ENCODE measurements at regions not wholly inside any gene's neighbourhood (a gene's known extent, or its start where the extent isn't known, plus 50 kb on each side); places are given as distances from the start of the nearest gene placed in this dataset.

- TF ChIP-seq PHF8 (IDR thresholded peaks at IDR 0.05; ENCODE audit: borderline replicate concordance, low read length), result no peak
- TF ChIP-seq PURB (CRISPR knock-in tag; IDR thresholded peaks at IDR 0.05; ENCODE audit: low read depth), result no peak
- no peak for TF ChIP-seq BCOR (IDR thresholded peaks at IDR 0.05)
- no peak for TF ChIP-seq CEBPB (tag; IDR thresholded peaks at IDR 0.05)
- TF ChIP-seq EP300 (IDR thresholded peaks at IDR 0.05; ENCODE audit: low read length), result no peak
- no peak for TF ChIP-seq ZNF232 (CRISPR knock-in tag; IDR thresholded peaks at IDR 0.05)
- TF ChIP-seq CREBBP (IDR thresholded peaks at IDR 0.05; ENCODE audit: low read depth, low read length), result no peak
- TF ChIP-seq KLF1 (tag; IDR thresholded peaks at IDR 0.05), result no peak
- TF ChIP-seq ZNF512 (tag; IDR thresholded peaks at IDR 0.05), result no peak
- no peak for TF ChIP-seq POLR2A (conservative IDR thresholded peaks at IDR 0.05)
- no peak for TF ChIP-seq TBL1XR1 (IDR thresholded peaks at IDR 0.05; ENCODE audit: low read length in 2 of 2)
Observed at GRCh38 chr6:141167945-141168344, 964.8 kb upstream of the GJE1 start.

All from K562 (cell line).